Chondrocyte (in vitro differentiated cells): ENCODE measurements at regions not wholly inside any gene's neighbourhood (a gene's known extent, or its start where the extent isn't known, plus 50 kb on each side); places are given as distances from the start of the nearest gene placed in this dataset.
A peak's percentile ranks its signal among the peaks of the same experiment; 100 is the strongest.

ENCODE experiments used
- DNase-seq: peaks from one replicate; pipeline ENCODE4 v3.0.0; 2021; ENCODE audit warnings: mixed read lengths, low spot score
- H3K27ac Mint-ChIP-seq: one replicate; pipeline ENCODE4 v1.8.0; 2021; ENCODE audit warnings: mild to moderate bottlenecking, moderate library complexity, mixed read lengths; ENCODE audit not compliant: unreplicated experiment
- H3K27me3 Mint-ChIP-seq: 2 replicates; pipeline ENCODE4 v1.8.0; 2021; ENCODE audit warnings: low read depth, mixed read lengths
- H3K36me3 Mint-ChIP-seq: 2 replicates; pipeline ENCODE4 v1.8.0; 2021; ENCODE audit warnings: low read depth, mixed read lengths
- H3K4me1 Mint-ChIP-seq: 2 replicates; pipeline ENCODE4 v1.8.0; 2021; ENCODE audit warnings: low read depth, mild to moderate bottlenecking, mixed read lengths
- H3K4me3 Mint-ChIP-seq: one replicate; pipeline ENCODE4 v1.8.0; 2021; ENCODE audit warnings: mild to moderate bottlenecking, moderate library complexity, mixed read lengths; ENCODE audit not compliant: unreplicated experiment
- H3K9me3 Mint-ChIP-seq: 2 replicates; pipeline ENCODE4 v1.8.0; 2021; ENCODE audit warnings: low read depth, mixed read lengths
- CTCF ChIP-seq: fragments of 200-600 bp; sonication (generic); IDR thresholded peaks from 2 replicates; pipeline ENCODE4 v1.5.0; 2021; ENCODE audit warnings: antibody characterized with exemption, mild to moderate bottlenecking, moderate library complexity

- Mint-ChIP-seq H3K36me3 (no peaks in the 10 kb centered on the region), H3K9me3 (peaks cover 5% of the 10 kb centered on the region), H3K4me1 (peaks cover 5% of the 10 kb centered on the region), H3K4me3 (no peak overlapping the region), H3K27ac (peak overlapping the region; percentile 12), H3K27me3 (no peaks in the 10 kb centered on the region)
- TF ChIP-seq CTCF: no peak
- no peak for DNase-seq
Observed at GRCh38 chrX:23246001-23246400, 88.6 kb upstream of the PTCHD1 start.

- Mint-ChIP-seq H3K9me3 (peaks cover 19% of the 10 kb centered on the region), H3K4me1 (peaks cover 5% of the 10 kb centered on the region), H3K36me3 (no peaks in the 10 kb centered on the region), H3K4me3 (no peak overlapping the region), H3K27me3 (no peaks in the 10 kb centered on the region), H3K27ac (no peak overlapping the region)
- no peak for TF ChIP-seq CTCF
- no peak for DNase-seq
Observed at GRCh38 chrX:23248187-23248586, 86.5 kb upstream of the PTCHD1 start.

- TF ChIP-seq CTCF: no peak
- no peak overlapping the region for H3K4me3 Mint-ChIP-seq
- no peak for DNase-seq
- H3K27ac Mint-ChIP-seq: no peak overlapping the region
- H3K27me3 Mint-ChIP-seq: no peaks in the 10 kb centered on the region
- H3K36me3 Mint-ChIP-seq: no peaks in the 10 kb centered on the region
- peaks cover 3% of the 10 kb centered on the region for H3K4me1 Mint-ChIP-seq
- H3K9me3 Mint-ChIP-seq: peaks cover 27% of the 10 kb centered on the region
Observed at GRCh38 chrX:23251043-23251442, 83.6 kb upstream of the PTCHD1 start.

GRCh38 chrX:23263892-23264291 lies 70.8 kb upstream of the PTCHD1 start:
- no peak for TF ChIP-seq CTCF
- Mint-ChIP-seq H3K36me3 (peaks cover 2% of the 10 kb centered on the region), H3K4me3 (no peak overlapping the region), H3K27ac (no peak overlapping the region), H3K4me1 (no peaks in the 10 kb centered on the region), H3K27me3 (peaks cover 15% of the 10 kb centered on the region), H3K9me3 (peaks cover 19% of the 10 kb centered on the region)
- no peak for DNase-seq

GRCh38 chrX:23269923-23270322 lies 64.7 kb upstream of the PTCHD1 start:
- no peaks in the 10 kb centered on the region for H3K4me1 Mint-ChIP-seq

More at GRCh38 chrX:23269923-23270322, 64.7 kb upstream of the PTCHD1 start:
- Mint-ChIP-seq H3K27ac (no peak overlapping the region), H3K27me3 (peaks cover 26% of the 10 kb centered on the region), H3K36me3 (no peaks in the 10 kb centered on the region), H3K9me3 (no peaks in the 10 kb centered on the region), H3K4me3 (no peak overlapping the region)
- TF ChIP-seq CTCF: no peak
- DNase-seq: no peak
